ENCODE measurements at regions not wholly inside any gene's neighbourhood (a gene's known extent, or its start where the extent isn't known, plus 50 kb on each side); places are given as distances from the start of the nearest gene placed in this dataset.

- no peaks in the 10 kb centered on the region for H3K36me3 ChIP-seq (ENCODE audit: control insufficient read depth in 4 of 4, insufficient read depth in 4 of 4, low read length in 4 of 4)
- TF ChIP-seq, protein P1, sequence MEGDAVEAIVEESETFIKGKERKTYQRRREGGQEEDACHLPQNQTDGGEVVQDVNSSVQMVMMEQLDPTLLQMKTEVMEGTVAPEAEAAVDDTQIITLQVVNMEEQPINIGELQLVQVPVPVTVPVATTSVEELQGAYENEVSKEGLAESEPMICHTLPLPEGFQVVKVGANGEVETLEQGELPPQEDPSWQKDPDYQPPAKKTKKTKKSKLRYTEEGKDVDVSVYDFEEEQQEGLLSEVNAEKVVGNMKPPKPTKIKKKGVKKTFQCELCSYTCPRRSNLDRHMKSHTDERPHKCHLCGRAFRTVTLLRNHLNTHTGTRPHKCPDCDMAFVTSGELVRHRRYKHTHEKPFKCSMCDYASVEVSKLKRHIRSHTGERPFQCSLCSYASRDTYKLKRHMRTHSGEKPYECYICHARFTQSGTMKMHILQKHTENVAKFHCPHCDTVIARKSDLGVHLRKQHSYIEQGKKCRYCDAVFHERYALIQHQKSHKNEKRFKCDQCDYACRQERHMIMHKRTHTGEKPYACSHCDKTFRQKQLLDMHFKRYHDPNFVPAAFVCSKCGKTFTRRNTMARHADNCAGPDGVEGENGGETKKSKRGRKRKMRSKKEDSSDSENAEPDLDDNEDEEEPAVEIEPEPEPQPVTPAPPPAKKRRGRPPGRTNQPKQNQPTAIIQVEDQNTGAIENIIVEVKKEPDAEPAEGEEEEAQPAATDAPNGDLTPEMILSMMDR (IDR thresholded peaks at IDR 0.05; ENCODE audit: control extremely low read depth, extremely low read depth): no peak
- H3K9me3 ChIP-seq (ENCODE audit: control insufficient read depth in 4 of 4, insufficient read depth in 3 of 4, low read length in 3 of 4): peaks cover 0 to 5% (median 0%) of the 10 kb centered on the region in 4 donors
- H3K27me3 ChIP-seq (ENCODE audit: control insufficient read depth in 3 of 3, insufficient read depth in 3 of 3, low read length in 2 of 3): no peaks in the 10 kb centered on the region
- H3K4me1 ChIP-seq (ENCODE audit: control insufficient read depth in 5 of 5, insufficient read depth in 5 of 5, low read length in 5 of 5): no peaks in the 10 kb centered on the region
- H3K9ac ChIP-seq (ENCODE audit: insufficient read depth in 1 of 2, low read length in 2 of 2): no peak overlapping the region
- no peak overlapping the region for H3K27ac ChIP-seq (ENCODE audit: low read depth in 1 of 2, low read length in 1 of 2)
- no peak overlapping the region for H3K4me3 ChIP-seq
- DNase-seq (no peak), ATAC-seq (ENCODE audit: insufficient read depth, low FRiP score) (no peak)
- WGBS, 2 donors: 57 to 64% methylated on average over 4 of the region's 4 CpGs
Measured at GRCh38 chr14:98900798-98901197, 371.2 kb downstream of the BCL11B start.

DNA sequence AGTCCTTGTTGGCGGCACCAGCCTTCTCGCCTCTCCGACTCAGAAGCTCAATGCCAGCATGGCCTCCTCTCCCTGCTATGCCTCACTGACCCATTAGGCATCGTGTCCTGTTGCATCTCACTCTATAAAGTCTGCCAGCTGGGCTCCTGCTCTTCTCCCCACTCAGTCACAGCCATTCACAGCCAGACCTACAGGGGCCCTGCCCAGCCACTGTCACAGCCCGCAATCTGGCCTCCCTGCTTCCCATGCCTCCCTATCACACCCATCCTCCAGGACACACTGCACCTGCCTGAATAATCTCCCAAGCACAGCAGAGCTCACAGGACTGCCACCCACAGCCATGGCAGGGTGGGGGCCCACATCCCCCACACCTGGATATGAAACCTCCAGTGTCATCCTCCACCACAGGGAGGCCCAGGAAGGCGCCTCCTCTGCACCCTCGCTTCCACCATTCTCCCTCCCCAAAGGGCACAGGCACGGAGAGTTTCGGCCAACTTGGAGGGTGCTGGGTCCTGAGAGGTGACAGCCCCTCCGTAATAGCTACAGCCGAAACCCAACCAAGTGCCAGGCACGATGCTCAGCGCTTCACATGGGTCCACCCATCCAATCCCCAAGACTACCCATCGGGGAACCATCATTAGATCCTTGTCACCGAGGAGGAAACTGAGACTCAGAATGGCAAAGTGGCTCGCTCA is 370.3 kb downstream of the BCL11B start:
- no peaks in the 10 kb centered on the region for H3K27me3 ChIP-seq (ENCODE audit: control insufficient read depth in 3 of 3, insufficient read depth in 3 of 3, low read length in 2 of 3)
- no peak overlapping the region for H3K27ac ChIP-seq (ENCODE audit: low read depth in 1 of 2, low read length in 1 of 2)
- no peak overlapping the region for H3K4me3 ChIP-seq
- DNase-seq (no peak), ATAC-seq (ENCODE audit: insufficient read depth, low FRiP score) (no peak)
- H3K9ac ChIP-seq (ENCODE audit: insufficient read depth in 1 of 2, low read length in 2 of 2): no peak overlapping the region
- H3K9me3 ChIP-seq (ENCODE audit: control insufficient read depth in 4 of 4, insufficient read depth in 3 of 4, low read length in 3 of 4): peaks cover 0 to 5% (median 0%) of the 10 kb centered on the region in 4 donors
- no peaks in the 10 kb centered on the region for H3K36me3 ChIP-seq (ENCODE audit: control insufficient read depth in 4 of 4, insufficient read depth in 4 of 4, low read length in 4 of 4)
- peaks cover 0 to 9% (median 3%) of the 10 kb centered on the region in 5 donors for H3K4me1 ChIP-seq (ENCODE audit: control insufficient read depth in 5 of 5, insufficient read depth in 5 of 5, low read length in 5 of 5)
- TF ChIP-seq, protein P1 (IDR thresholded peaks at IDR 0.05; ENCODE audit: control extremely low read depth, extremely low read depth): no peak
- 91 to 92% methylated on average over 16 of the region's 16 CpGs for WGBS, 2 donors

GRCh38 chr14:98903371-98903770 is 368.6 kb downstream of the BCL11B start:
- peaks cover 0 to 11% (median 3%) of the 10 kb centered on the region in 5 donors for H3K4me1 ChIP-seq (ENCODE audit: control insufficient read depth in 5 of 5, insufficient read depth in 5 of 5, low read length in 5 of 5)
- H3K27ac ChIP-seq (ENCODE audit: low read depth in 1 of 2, low read length in 1 of 2): no peak overlapping the region
- H3K9ac ChIP-seq (ENCODE audit: insufficient read depth in 1 of 2, low read length in 2 of 2): no peak overlapping the region
- no peak for ATAC-seq (ENCODE audit: insufficient read depth, low FRiP score)
- H3K9me3 ChIP-seq (ENCODE audit: control insufficient read depth in 4 of 4, insufficient read depth in 3 of 4, low read length in 3 of 4): peaks cover 0 to 4% (median 0%) of the 10 kb centered on the region in 4 donors
- H3K27me3 ChIP-seq (ENCODE audit: control insufficient read depth in 3 of 3, insufficient read depth in 3 of 3, low read length in 2 of 3): peaks cover 0 to 3% (median 0%) of the 10 kb centered on the region in 3 donors
- 84 to 86% methylated on average over 2 of the region's 2 CpGs for WGBS, 2 donors
- DNase-seq: no peak
- H3K4me3 ChIP-seq: no peak overlapping the region
- TF ChIP-seq, protein P1 (IDR thresholded peaks at IDR 0.05; ENCODE audit: control extremely low read depth, extremely low read depth): no peak
- H3K36me3 ChIP-seq (ENCODE audit: control insufficient read depth in 4 of 4, insufficient read depth in 4 of 4, low read length in 4 of 4): no peaks in the 10 kb centered on the region

Data from lung (tissue), 11 donors.